NCI-H2196 treated with DMSO at 0.1 percent for 48 hours (cell line): ENCODE measurements at regions not wholly inside any gene's neighbourhood (a gene's known extent, or its start where the extent isn't known, plus 50 kb on each side); places are given as distances from the start of the nearest gene placed in this dataset.

Experiments
- DNase-seq: peaks from one replicate; lab custom pipeline; 2025; ENCODE audit not compliant: unreplicated experiment; lab: John Stamatoyannopoulos, UW

- no peak for DNase-seq
Observed at GRCh38 chr2:174669336-174669735, 71.7 kb upstream of the WIPF1 start.

DNA sequence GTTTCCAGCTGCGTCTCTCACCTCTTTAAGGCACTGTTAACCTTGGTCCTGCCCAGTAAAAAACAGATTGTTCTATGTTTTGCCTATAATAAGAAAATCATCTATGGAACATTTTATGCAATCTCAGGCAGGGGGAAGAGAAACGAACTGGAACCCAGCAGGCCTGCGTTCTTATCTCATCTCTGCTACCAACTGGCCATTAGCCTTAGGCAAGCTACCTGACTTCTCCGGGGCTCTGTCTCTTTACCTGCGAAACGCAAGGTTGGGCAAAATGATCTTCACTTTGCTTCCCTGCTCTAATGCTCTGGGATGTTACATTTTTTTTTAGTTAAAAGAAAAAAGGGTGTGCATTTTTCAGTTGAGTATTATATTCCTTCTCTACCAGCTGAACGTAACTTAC, 70.5 kb upstream of the WIPF1 start:
- DNase-seq: no peak

- DNase-seq: no peak
Observed at GRCh38 chr2:174667250-174667860, 69.8 kb upstream of the WIPF1 start.

GRCh38 chr2:174666845-174667244, 69.2 kb upstream of the WIPF1 start:
- DNase-seq: no peak

- no peak for DNase-seq
Observed at GRCh38 chr2:174666312-174666711, 68.7 kb upstream of the WIPF1 start.

GRCh38 chr2:174664084-174664759, 66.6 kb upstream of the WIPF1 start:
- DNase-seq: no peak

DNA sequence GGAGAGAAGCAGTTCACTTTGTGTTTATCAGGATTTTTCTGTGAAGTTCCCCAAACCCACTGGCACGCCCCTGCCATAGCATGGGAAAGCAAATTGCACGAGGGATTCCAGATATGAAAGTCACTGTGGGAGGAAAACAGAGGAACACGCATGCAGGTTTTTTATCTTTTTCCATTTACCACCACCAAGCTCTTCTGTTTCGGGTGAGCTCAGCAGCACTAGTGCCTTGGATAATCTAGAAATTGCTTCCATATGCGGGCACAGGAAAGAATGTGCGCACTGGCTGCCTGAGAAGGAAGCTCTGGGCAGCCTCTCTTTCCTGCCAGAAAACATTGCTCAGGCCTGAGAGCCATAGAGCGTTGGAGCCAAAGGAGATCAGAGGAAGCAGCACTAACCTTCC, 65.9 kb upstream of the WIPF1 start:
- no peak for DNase-seq

DNA sequence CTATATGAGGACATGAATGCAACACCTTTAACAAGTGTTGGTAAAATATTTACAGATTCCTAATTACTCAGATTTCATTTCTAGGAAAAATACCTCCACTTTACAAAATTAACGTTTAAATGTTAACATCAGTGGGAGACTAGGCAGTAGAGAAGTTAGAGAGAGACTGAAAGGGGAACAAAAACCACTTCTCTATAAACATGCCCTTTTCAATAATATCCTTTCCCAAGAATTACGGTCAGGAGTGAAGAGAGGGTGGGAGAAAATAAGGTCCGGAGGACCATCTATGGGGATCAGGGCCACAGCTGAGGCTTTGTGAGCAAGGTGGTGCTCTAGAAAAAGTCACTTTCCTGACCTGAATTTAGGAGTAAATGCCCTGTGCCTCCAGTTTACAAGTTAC, 65.3 kb upstream of the WIPF1 start:
- no peak for DNase-seq

DNA sequence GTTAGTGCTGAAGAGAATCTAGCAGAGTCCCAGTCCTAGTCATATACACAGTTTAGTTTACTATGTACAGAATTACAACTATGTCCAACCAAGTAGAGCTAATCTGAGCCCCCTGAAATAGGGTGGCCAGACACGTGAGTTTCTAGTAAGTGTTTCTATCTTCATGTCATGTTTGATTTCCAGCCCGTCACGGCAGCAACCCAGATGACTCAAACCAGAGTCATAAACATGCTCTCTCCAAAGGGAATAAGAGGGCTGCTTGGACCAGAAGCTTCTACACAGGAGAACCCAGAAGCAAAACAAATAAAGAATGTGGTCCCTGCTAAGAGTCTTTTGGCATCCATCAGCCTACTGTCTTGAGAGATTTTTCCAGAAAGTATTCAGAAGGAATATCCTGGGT, 64.9 kb upstream of the WIPF1 start:
- DNase-seq: no peak

GRCh38 chr2:174660984-174661675, 63.5 kb upstream of the WIPF1 start:
- DNase-seq: no peak

- no peak for DNase-seq
Observed at GRCh38 chr2:174659069-174659900, 61.7 kb upstream of the WIPF1 start.

- DNase-seq: no peak
Observed at GRCh38 chr2:174656676-174657176, 59.1 kb upstream of the WIPF1 start.

DNA sequence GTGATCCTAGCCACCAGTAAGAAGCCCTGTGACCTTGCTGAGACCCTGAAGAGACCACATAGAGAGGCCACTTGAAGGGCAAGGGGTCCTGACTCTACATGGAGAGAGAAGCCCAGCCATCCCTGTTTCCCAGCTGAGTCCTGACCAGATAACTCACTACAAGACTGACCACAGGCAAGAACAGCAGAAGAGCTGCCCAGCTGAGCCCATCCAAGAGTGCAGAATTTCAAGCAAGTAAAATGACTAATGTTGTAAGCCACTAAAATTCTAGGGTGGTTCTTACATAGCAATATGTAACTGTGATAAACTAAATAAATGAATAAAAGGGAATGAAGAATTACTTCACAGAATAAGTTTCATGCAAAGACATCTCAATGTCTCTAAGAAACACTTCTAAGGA, 58.4 kb upstream of the WIPF1 start:
- no peak for DNase-seq

GRCh38 chr2:174654419-174654941, 56.9 kb upstream of the WIPF1 start:
- DNase-seq: no peak

- DNase-seq: no peak
Observed at GRCh38 chr2:174648896-174649295, 51.3 kb upstream of the WIPF1 start.
